ENCODE measurements at regions not wholly inside any gene's neighbourhood (a gene's known extent, or its start where the extent isn't known, plus 50 kb on each side); places are given as distances from the start of the nearest gene placed in this dataset.

GRCh38 chr3:151563305-151563704 is 102.4 kb upstream of the IGSF10 start:
- TF ChIP-seq, protein P1, sequence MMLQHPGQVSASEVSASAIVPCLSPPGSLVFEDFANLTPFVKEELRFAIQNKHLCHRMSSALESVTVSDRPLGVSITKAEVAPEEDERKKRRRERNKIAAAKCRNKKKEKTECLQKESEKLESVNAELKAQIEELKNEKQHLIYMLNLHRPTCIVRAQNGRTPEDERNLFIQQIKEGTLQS (IDR thresholded peaks at IDR 0.05) = no peak
- TF ChIP-seq CEBPB (IDR thresholded peaks at IDR 0.05; ENCODE audit: low read depth) (no peak), ZFX (IDR thresholded peaks at IDR 0.05) (no peak), SP1 (IDR thresholded peaks at IDR 0.05; ENCODE audit: low read depth) (no peak), POLR2AphosphoS5 (IDR thresholded peaks at IDR 0.05; ENCODE audit: low read depth, low read length) (no peak), FOSL1 (IDR thresholded peaks at IDR 0.05; ENCODE audit: low read depth) (no peak), TCF7L2 (IDR thresholded peaks at IDR 0.05; ENCODE audit: borderline replicate concordance, extremely low read depth, insufficient read depth, insufficient read length) (no peak), YY1 (IDR thresholded peaks at IDR 0.05; ENCODE audit: extremely low read depth, insufficient replicate concordance, low read depth, low read length) (no peak), SIN3A (IDR thresholded peaks at IDR 0.05; ENCODE audit: low read depth) (no peak), EZH2 (IDR thresholded peaks at IDR 0.05) (no peak), RAD21 (IDR thresholded peaks at IDR 0.05; ENCODE audit: low read depth) (no peak), SRF (IDR thresholded peaks at IDR 0.05; ENCODE audit: low read depth) (no peak), EZH2phosphoT487 (IDR thresholded peaks at IDR 0.05; ENCODE audit: borderline replicate concordance) (no peak), JUND (IDR thresholded peaks at IDR 0.05) (no peak)
- TF ChIP-seq, protein P2, sequence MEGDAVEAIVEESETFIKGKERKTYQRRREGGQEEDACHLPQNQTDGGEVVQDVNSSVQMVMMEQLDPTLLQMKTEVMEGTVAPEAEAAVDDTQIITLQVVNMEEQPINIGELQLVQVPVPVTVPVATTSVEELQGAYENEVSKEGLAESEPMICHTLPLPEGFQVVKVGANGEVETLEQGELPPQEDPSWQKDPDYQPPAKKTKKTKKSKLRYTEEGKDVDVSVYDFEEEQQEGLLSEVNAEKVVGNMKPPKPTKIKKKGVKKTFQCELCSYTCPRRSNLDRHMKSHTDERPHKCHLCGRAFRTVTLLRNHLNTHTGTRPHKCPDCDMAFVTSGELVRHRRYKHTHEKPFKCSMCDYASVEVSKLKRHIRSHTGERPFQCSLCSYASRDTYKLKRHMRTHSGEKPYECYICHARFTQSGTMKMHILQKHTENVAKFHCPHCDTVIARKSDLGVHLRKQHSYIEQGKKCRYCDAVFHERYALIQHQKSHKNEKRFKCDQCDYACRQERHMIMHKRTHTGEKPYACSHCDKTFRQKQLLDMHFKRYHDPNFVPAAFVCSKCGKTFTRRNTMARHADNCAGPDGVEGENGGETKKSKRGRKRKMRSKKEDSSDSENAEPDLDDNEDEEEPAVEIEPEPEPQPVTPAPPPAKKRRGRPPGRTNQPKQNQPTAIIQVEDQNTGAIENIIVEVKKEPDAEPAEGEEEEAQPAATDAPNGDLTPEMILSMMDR (IDR thresholded peaks at IDR 0.05 in 2 of 3, conservative IDR thresholded peaks at IDR 0.05 in 1 of 3; ENCODE audit: borderline replicate concordance in 1 of 3, insufficient read depth in 1 of 3, low read depth in 2 of 3, low read length in 2 of 3) = no peak
- Histone ChIP-seq H3K4me3 (replicated peaks in 1 of 2; ENCODE audit: low read depth in 1 of 2, low read length in 2 of 2) (no peak overlapping the region), H3K36me3 (ENCODE audit: control insufficient read depth in 1 of 2, insufficient read depth in 2 of 2, low read length in 2 of 2) (no peaks in the 10 kb centered on the region), H3K9me2 (ENCODE audit: insufficient read depth) (no peaks in the 10 kb centered on the region; the same call in 1 of the 2 replicates), H3K27me3 (ENCODE audit: insufficient read depth, low read length) (no peaks in the 10 kb centered on the region), H3K9ac (ENCODE audit: low read length) (no peak overlapping the region), H2AFZ (ENCODE audit: low read depth, low read length, poor library complexity, severe bottlenecking) (no peak overlapping the region), H3K4me1 (ENCODE audit: control insufficient read depth in 1 of 2, insufficient read depth in 2 of 2, low read length in 2 of 2) (peaks cover 0 to 8% of the 10 kb centered on the region in 2 experiments; a peak in 1 of 4 replicates), H3K79me2 (ENCODE audit: insufficient read depth, low read length) (no peaks in the 10 kb centered on the region), H3K9me3 (ENCODE audit: control insufficient read depth in 1 of 2, insufficient read depth in 1 of 2, low read depth in 1 of 2, low read length in 2 of 2) (no peaks in the 10 kb centered on the region), H3K4me2 (ENCODE audit: low read length) (no peak overlapping the region), H3K27ac (ENCODE audit: low read depth, low read length) (no peak overlapping the region), H4K20me1 (ENCODE audit: insufficient read depth) (no peaks in the 10 kb centered on the region)
- ChIA-PET RAD21 (ENCODE audit: low non-redundant PET in 1 of 2, low total read pairs in 2 of 2, uncharacterized antibody in 2 of 2, unreplicated experiment in 2 of 2) (no interaction called here), CTCF (no interaction called here), POLR2A (no interaction called here)
- ATAC-seq = no peak
- intact Hi-C loops (cut with micrococcal nuclease) = no loop called here
- BruUV-seq (replicated peaks) = no TSS peak
- DNase-seq (ENCODE audit: low read depth, low spot score) = no peak

Data from HCT116 (cell line).